Stimulated activated CD4-positive, alpha-beta T cell treated with anti-CD3 and anti-CD28 coated beads, Interleukin-12 subunit alpha, Interleukin-12 subunit beta, amount 100 ng/mL, for 48 hours (primary cell): ENCODE measurements at regions not wholly inside any gene's neighbourhood (a gene's known extent, or its start where the extent isn't known, plus 50 kb on each side); places are given as distances from the start of the nearest gene placed in this dataset.
"Not testable (repeated sequence)": the region's sequence is repeated elsewhere in the genome, so short reads cannot be mapped to it uniquely, and the experiment has no call there.

ENCODE experiments used
- DNase-seq, 3 donors: peaks; one replicate each; pipeline ENCODE4 v3.0.0-alpha.2; 2020; ENCODE audit warnings: low read depth in 2 of 3, low spot score in 1 of 3

GRCh38 chr11:81220146-81220895 lies 1513.3 kb downstream of the FAM181B start:
- no peak for DNase-seq

- no peak for DNase-seq
These were observed 1514.0 kb downstream of the FAM181B start for GRCh38 chr11:81219661-81220060.

GRCh38 chr11:81218440-81218839 lies 1515.2 kb downstream of the FAM181B start:
- no peak for DNase-seq

- no peak for DNase-seq
These were observed 1522.6 kb downstream of the FAM181B start for GRCh38 chr11:81211050-81211449.

- DNase-seq, result no peak
These were observed 1526.1 kb downstream of the FAM181B start for GRCh38 chr11:81207421-81208054.

GRCh38 chr11:81203876-81204275 lies 1529.8 kb downstream of the FAM181B start:
- DNase-seq, result no peak

GRCh38 chr11:81197396-81197795 lies 1536.3 kb downstream of the FAM181B start:
- DNase-seq, result no peak

- no peak for DNase-seq
These were observed 1541.1 kb downstream of the FAM181B start for GRCh38 chr11:81192516-81192915.

- DNase-seq, result no peak
These were observed 1543.1 kb downstream of the FAM181B start for GRCh38 chr11:81190546-81190945.

GRCh38 chr11:81187033-81187432 lies 1546.6 kb downstream of the FAM181B start:
- DNase-seq, result not testable (repeated sequence)

GRCh38 chr11:81174646-81175330 lies 1558.9 kb downstream of the FAM181B start:
- no peak for DNase-seq

- DNase-seq, result no peak
These were observed 1568.5 kb downstream of the FAM181B start for GRCh38 chr11:81165164-81165563.

GRCh38 chr11:81159900-81160299 lies 1573.8 kb downstream of the FAM181B start:
- DNase-seq, result no peak

GRCh38 chr11:81135570-81135969 lies 1598.1 kb downstream of the FAM181B start:
- DNase-seq, result no peak

GRCh38 chr11:81129618-81130017 lies 1604.0 kb downstream of the FAM181B start:
- DNase-seq, result no peak

GRCh38 chr11:81112718-81113117 lies 1620.9 kb downstream of the FAM181B start:
- DNase-seq, result no peak

GRCh38 chr11:81104051-81104450 lies 1629.6 kb downstream of the FAM181B start:
- DNase-seq, result no peak

GRCh38 chr11:81098471-81098870 lies 1635.2 kb downstream of the FAM181B start:
- no peak for DNase-seq

GRCh38 chr11:81092522-81092921 lies 1641.1 kb downstream of the FAM181B start:
- no peak for DNase-seq

GRCh38 chr11:81089242-81089641 lies 1644.4 kb downstream of the FAM181B start:
- DNase-seq, result no peak

- DNase-seq, result no peak
These were observed 1639.6 kb upstream of the TENM4 start for GRCh38 chr11:81080476-81080875.

- DNase-seq, result no peak
These were observed 1631.4 kb upstream of the TENM4 start for GRCh38 chr11:81072273-81072672.
